ENCODE measurements at regions not wholly inside any gene's neighbourhood (a gene's known extent, or its start where the extent isn't known, plus 50 kb on each side); places are given as distances from the start of the nearest gene placed in this dataset.

DNA sequence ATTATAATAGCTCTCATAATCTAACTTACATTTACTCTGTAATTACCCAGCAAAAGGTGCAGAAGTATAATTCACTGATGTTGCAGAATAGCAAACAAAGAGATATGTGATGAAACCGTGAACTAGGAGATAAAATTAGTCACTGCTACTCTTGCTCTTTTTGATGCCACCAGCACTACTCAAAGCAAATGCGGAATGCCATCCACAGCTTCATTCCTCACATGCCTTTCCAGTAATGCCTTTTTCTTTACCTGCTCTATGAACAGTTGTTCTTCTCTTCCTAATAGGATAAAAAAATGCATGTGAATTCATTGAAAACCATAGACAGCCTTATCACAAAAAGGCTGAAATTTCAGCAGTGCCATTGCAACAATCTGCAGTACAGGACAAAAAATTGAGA, 1129.5 kb downstream of the DIAPH3 start:
- H3K4me3 ChIP-seq (replicated peaks; ENCODE audit: insufficient read depth, low read length) = no peak overlapping the region
- H3K27me3 ChIP-seq (ENCODE audit: insufficient read depth, poor library complexity, severe bottlenecking) = no peaks in the 10 kb centered on the region
- no peak overlapping the region for H3K27ac ChIP-seq (replicated peaks)
- TF ChIP-seq GABPA (IDR thresholded peaks at IDR 0.05; ENCODE audit: low read depth) = no peak
- TF ChIP-seq REST (IDR thresholded peaks at IDR 0.05; ENCODE audit: insufficient replicate concordance, low read depth) = no peak
- no peak for TF ChIP-seq POLR2AphosphoS5 (IDR thresholded peaks at IDR 0.05; ENCODE audit: low read depth)
- TF ChIP-seq SPI1 (IDR thresholded peaks at IDR 0.05; ENCODE audit: borderline replicate concordance, low read depth) = no peak
- TF ChIP-seq, protein P1, sequence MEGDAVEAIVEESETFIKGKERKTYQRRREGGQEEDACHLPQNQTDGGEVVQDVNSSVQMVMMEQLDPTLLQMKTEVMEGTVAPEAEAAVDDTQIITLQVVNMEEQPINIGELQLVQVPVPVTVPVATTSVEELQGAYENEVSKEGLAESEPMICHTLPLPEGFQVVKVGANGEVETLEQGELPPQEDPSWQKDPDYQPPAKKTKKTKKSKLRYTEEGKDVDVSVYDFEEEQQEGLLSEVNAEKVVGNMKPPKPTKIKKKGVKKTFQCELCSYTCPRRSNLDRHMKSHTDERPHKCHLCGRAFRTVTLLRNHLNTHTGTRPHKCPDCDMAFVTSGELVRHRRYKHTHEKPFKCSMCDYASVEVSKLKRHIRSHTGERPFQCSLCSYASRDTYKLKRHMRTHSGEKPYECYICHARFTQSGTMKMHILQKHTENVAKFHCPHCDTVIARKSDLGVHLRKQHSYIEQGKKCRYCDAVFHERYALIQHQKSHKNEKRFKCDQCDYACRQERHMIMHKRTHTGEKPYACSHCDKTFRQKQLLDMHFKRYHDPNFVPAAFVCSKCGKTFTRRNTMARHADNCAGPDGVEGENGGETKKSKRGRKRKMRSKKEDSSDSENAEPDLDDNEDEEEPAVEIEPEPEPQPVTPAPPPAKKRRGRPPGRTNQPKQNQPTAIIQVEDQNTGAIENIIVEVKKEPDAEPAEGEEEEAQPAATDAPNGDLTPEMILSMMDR (IDR thresholded peaks at IDR 0.05; ENCODE audit: insufficient read depth, low read length) = no peak
- no peak for DNase-seq (ENCODE audit: low read depth in 1 of 2, low spot score in 1 of 2)

DNA sequence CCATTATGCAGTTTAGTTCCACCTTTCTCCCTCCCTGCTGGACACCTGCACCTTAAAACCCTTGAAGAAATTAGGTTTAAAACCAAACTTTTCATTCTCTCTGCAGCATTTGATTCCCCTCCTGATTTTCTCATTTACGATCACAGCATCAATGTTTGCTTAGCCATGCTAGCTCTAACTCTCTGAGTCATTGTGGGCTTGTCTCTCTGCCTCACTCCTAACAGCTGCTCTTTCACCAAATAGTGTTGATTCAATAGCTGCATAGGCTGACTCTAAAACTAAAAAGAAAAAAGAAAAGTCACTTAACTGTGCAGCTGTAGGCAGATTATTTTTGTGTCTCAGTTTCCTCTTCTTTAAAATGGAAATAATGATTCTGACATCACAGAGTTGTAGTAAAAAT, 1124.9 kb downstream of the DIAPH3 start:
- no peaks in the 10 kb centered on the region for H3K27me3 ChIP-seq (ENCODE audit: insufficient read depth, poor library complexity, severe bottlenecking)
- H3K27ac ChIP-seq (replicated peaks) = no peak overlapping the region
- TF ChIP-seq SPI1 (IDR thresholded peaks at IDR 0.05; ENCODE audit: borderline replicate concordance, low read depth) (no peak), GABPA (IDR thresholded peaks at IDR 0.05; ENCODE audit: low read depth) (no peak), POLR2AphosphoS5 (IDR thresholded peaks at IDR 0.05; ENCODE audit: low read depth) (no peak), REST (IDR thresholded peaks at IDR 0.05; ENCODE audit: insufficient replicate concordance, low read depth) (no peak)
- TF ChIP-seq, protein P1 (IDR thresholded peaks at IDR 0.05; ENCODE audit: insufficient read depth, low read length) = no peak
- DNase-seq (ENCODE audit: low read depth in 1 of 2, low spot score in 1 of 2) = no peak
- H3K4me3 ChIP-seq (replicated peaks; ENCODE audit: insufficient read depth, low read length) = no peak overlapping the region

DNA sequence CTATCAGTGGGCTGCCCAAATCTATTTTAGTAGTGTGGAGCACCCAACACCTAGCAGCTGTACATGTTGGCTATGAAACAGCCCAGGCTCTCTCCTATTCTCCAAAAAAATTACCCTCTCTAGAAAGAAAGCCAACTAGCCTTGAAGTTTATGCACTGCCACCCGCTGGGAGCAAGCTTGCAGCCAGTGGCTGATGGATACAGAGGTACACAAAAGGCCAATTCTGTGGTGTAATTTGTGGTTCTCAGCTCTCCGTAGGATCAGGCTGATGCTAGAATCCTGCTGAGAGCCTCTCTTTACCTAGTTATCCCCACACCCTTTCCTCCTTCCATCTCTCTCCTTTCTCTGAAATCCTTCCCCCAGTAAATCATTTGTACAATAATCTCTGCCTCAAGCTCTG, 1120.7 kb downstream of the DIAPH3 start:
- TF ChIP-seq POLR2AphosphoS5 (IDR thresholded peaks at IDR 0.05; ENCODE audit: low read depth) (no peak), GABPA (IDR thresholded peaks at IDR 0.05; ENCODE audit: low read depth) (no peak)
- TF ChIP-seq, protein P1 (IDR thresholded peaks at IDR 0.05; ENCODE audit: insufficient read depth, low read length) = no peak
- Histone ChIP-seq H3K4me3 (replicated peaks; ENCODE audit: insufficient read depth, low read length) (no peak overlapping the region), H3K27me3 (ENCODE audit: insufficient read depth, poor library complexity, severe bottlenecking) (no peaks in the 10 kb centered on the region), H3K27ac (replicated peaks) (no peak overlapping the region)
- DNase-seq (ENCODE audit: low read depth in 1 of 2, low spot score in 1 of 2) = no peak

GRCh38 chr13:59047546-59047945, 1116.2 kb downstream of the DIAPH3 start:
- no peak for DNase-seq (ENCODE audit: low read depth in 1 of 2, low spot score in 1 of 2)
- no peak overlapping the region for H3K4me3 ChIP-seq (replicated peaks; ENCODE audit: insufficient read depth, low read length)
- no peak overlapping the region for H3K27ac ChIP-seq (replicated peaks)
- peaks cover 4% of the 10 kb centered on the region for H3K27me3 ChIP-seq (ENCODE audit: insufficient read depth, poor library complexity, severe bottlenecking)
- no peak for TF ChIP-seq GABPA (IDR thresholded peaks at IDR 0.05; ENCODE audit: low read depth)
- no peak for TF ChIP-seq SPI1 (IDR thresholded peaks at IDR 0.05; ENCODE audit: borderline replicate concordance, low read depth)
- TF ChIP-seq, protein P1 (IDR thresholded peaks at IDR 0.05; ENCODE audit: insufficient read depth, low read length) = no peak
- no peak for TF ChIP-seq POLR2AphosphoS5 (IDR thresholded peaks at IDR 0.05; ENCODE audit: low read depth)
- no peak for TF ChIP-seq REST (IDR thresholded peaks at IDR 0.05; ENCODE audit: insufficient replicate concordance, low read depth)

Data from HL-60 (cell line).